Lung (tissue), 11 donors: ENCODE measurements at regions not wholly inside any gene's neighbourhood (a gene's known extent, or its start where the extent isn't known, plus 50 kb on each side); places are given as distances from the start of the nearest gene placed in this dataset.

Experiments used
- ATAC-seq: fragments of 200-7000 bp; cut with Tn5 transposase; one replicate; pipeline ENCODE4 v1.9.1; 2020; ENCODE audit warnings: moderate number of reproducible peaks; ENCODE audit not compliant: insufficient read depth, low FRiP score
- DNase-seq, 3 donors: peaks; one replicate each; pipeline ENCODE4 v3.0.0-alpha.2; 2013 to 2017
- H3K27ac ChIP-seq, 2 donors: one replicate each; pipeline ENCODE4 v1.5.1; 2013; ENCODE audit warnings: mild to moderate bottlenecking in 2 of 2, moderate library complexity in 2 of 2, control low read depth in 1 of 2, inconsistent platforms in 1 of 2, low read depth in 1 of 2, low read length in 1 of 2
- H3K27me3 ChIP-seq, 3 donors: one replicate each; pipeline ENCODE4 v1.5.1; 2013; ENCODE audit warnings: low read length in 2 of 3; ENCODE audit not compliant: control insufficient read depth in 3 of 3, insufficient read depth in 3 of 3
- H3K36me3 ChIP-seq, 4 donors: one replicate each; pipeline ENCODE4 v1.5.1; 2013; ENCODE audit warnings: low read length in 4 of 4, mild to moderate bottlenecking in 1 of 4, moderate library complexity in 1 of 4; ENCODE audit not compliant: control insufficient read depth in 4 of 4, insufficient read depth in 4 of 4
- H3K4me1 ChIP-seq, 5 donors: one replicate each; pipeline ENCODE4 v1.5.1; 2013; ENCODE audit warnings: low read length in 5 of 5, mild to moderate bottlenecking in 2 of 5, moderate library complexity in 1 of 5; ENCODE audit not compliant: control insufficient read depth in 5 of 5, insufficient read depth in 5 of 5
- H3K4me3 ChIP-seq: one replicate; pipeline ENCODE4 v1.5.1; 2013; ENCODE audit warnings: mild to moderate bottlenecking, control low read depth, moderate library complexity
- H3K9ac ChIP-seq, 2 donors: one replicate each; pipeline ENCODE4 v1.5.1; 2013; ENCODE audit warnings: low read length in 2 of 2, control low read depth in 1 of 2; ENCODE audit not compliant: insufficient read depth in 1 of 2
- H3K9me3 ChIP-seq, 4 donors: one replicate each; pipeline ENCODE4 v1.5.1; 2013; ENCODE audit warnings: low read length in 3 of 4, mild to moderate bottlenecking in 1 of 4, moderate library complexity in 1 of 4; ENCODE audit not compliant: control insufficient read depth in 4 of 4, insufficient read depth in 3 of 4
- WGBS, 2 donors: extraction: QIAGEN DNeasy Blood & Tissue Kit; methylation state at CpG; one replicate each; pipeline ENCODE4 v1.1.7; 2013; 5-methylcytosine and 5-hydroxymethylcytosine counted together
- TF ChIP-seq, protein P1 (sequence below): IDR thresholded peaks from 2 replicates; pipeline ENCODE4 v1.5.1; 2012; ENCODE audit warnings: mild to moderate bottlenecking; ENCODE audit errors: control extremely low read depth, extremely low read depth
- donor health status: control.
- donor health status: control.
- donor health status: Bipolar disorder and iron deficiency.
- donor health status: healthy.
- donor health status: DM: yes; HTN: yes; CAD: no.

DNA sequence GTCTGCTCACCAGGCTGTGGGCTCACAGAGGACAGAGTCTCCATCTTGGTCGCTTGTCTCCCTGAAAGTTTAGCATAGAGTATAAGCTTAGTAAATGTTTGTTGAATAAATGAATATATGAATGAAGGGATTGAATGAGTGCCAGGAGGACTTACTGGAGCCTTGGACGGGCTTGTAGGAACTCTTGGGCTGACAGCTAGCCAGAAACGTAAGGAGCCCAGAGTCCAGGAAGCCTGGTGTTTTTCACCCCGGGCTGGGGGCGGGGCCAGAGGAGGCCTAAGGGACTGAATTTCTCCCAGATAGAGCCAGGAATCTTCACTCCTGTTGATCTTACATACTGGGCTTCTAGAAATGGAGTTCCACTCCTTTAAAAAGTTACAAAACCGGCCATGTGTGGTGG is 68.5 kb upstream of the SRSF6 start:
- peaks cover 0 to 3% (median 0%) of the 10 kb centered on the region in 3 donors for H3K27me3 ChIP-seq
- H3K4me1 ChIP-seq: peaks cover 0 to 4% (median 0%) of the 10 kb centered on the region in 5 donors
- TF ChIP-seq, protein P1, sequence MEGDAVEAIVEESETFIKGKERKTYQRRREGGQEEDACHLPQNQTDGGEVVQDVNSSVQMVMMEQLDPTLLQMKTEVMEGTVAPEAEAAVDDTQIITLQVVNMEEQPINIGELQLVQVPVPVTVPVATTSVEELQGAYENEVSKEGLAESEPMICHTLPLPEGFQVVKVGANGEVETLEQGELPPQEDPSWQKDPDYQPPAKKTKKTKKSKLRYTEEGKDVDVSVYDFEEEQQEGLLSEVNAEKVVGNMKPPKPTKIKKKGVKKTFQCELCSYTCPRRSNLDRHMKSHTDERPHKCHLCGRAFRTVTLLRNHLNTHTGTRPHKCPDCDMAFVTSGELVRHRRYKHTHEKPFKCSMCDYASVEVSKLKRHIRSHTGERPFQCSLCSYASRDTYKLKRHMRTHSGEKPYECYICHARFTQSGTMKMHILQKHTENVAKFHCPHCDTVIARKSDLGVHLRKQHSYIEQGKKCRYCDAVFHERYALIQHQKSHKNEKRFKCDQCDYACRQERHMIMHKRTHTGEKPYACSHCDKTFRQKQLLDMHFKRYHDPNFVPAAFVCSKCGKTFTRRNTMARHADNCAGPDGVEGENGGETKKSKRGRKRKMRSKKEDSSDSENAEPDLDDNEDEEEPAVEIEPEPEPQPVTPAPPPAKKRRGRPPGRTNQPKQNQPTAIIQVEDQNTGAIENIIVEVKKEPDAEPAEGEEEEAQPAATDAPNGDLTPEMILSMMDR: no peak
- H3K27ac ChIP-seq: peak overlapping the region in 1 of 2 donors; percentile 8
- 38 to 65% methylated on average over 6 of the region's 6 CpGs for WGBS, 2 donors
- no peaks in the 10 kb centered on the region for H3K36me3 ChIP-seq
- H3K9me3 ChIP-seq: peaks cover 0 to 4% (median 0%) of the 10 kb centered on the region in 4 donors
- H3K9ac ChIP-seq: no peak overlapping the region
- ATAC-seq (no peak), DNase-seq (peak in 1 of 3 donors; percentile 18)
- no peak overlapping the region for H3K4me3 ChIP-seq

DNA sequence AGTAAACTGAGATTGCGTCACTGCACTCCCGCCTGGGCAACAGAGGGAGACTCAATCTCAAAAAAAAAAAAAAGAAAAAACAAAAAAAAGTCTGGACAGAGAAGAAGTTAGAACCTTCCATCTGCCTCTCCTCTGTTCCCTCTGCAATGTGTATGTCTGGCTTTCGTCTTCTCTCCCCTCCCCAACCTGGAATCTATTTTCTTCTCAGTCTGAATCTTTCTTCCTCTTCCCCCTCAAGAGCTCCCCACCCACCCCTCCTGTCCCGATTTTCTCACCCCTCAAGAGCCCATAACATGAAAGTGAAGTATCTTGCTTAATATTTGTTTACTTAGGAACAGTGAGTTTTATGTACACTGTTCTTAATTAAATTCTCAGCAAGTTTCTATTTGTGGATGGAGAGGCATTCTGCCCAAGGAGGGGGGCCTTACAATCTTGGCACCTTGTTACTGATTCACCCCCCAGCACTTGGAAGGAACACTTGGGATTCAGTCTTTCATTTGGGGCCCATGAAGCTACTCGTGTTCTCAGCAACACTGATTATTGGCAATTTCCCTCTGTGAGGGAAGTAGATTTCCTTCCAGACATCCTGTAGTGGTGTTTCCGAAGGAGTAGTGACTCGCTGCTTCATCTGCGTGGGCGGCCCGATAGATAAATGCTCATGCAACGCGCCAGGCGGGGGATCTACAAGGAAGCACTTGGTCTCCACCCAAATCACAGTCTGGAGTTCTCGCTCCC is 69.3 kb upstream of the SRSF6 start:
- no peak overlapping the region for H3K9ac ChIP-seq
- peak; percentile 39 for ATAC-seq
- TF ChIP-seq, protein P1: no peak
- no peaks in the 10 kb centered on the region for H3K36me3 ChIP-seq
- DNase-seq: peak; percentile 25 to 79 (median 32)
- H3K27me3 ChIP-seq: peaks cover 0 to 3% (median 0%) of the 10 kb centered on the region in 3 donors
- WGBS, 2 donors: 25 to 40% methylated on average over 14 of the region's 14 CpGs
- H3K4me1 ChIP-seq: peaks cover 0 to 4% (median 0%) of the 10 kb centered on the region in 5 donors
- H3K4me3 ChIP-seq: no peak overlapping the region
- no peaks in the 10 kb centered on the region for H3K9me3 ChIP-seq
- H3K27ac ChIP-seq: peak overlapping the region in 1 of 2 donors; percentile 8

DNA sequence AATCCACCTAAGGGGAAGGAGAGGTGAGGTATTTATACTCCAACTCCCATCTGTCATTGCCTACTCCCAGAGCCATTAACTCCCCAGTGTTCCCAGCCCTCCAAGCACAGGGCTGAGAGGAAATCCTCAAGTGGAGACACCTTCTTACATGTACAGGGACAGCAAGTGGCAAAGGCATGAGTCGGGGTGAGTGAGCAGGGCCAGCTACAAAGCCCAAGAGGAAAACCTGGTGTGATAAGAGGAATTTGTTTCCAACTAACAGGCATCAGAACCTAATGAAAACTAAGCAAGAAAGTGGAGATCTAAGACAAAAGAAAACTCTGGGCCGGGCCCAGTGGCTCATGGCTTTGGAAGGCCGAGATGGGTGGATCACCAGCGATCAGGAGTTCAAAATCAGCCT is 70.0 kb upstream of the SRSF6 start:
- WGBS, 2 donors: 76 to 93% methylated on average over 4 of the region's 4 CpGs
- Histone ChIP-seq H3K4me1 (peaks cover 0 to 4% (median 0%) of the 10 kb centered on the region in 5 donors), H3K4me3 (no peak overlapping the region), H3K27ac (peak overlapping the region in 1 of 2 donors; percentile 43), H3K36me3 (no peaks in the 10 kb centered on the region), H3K9ac (no peak overlapping the region), H3K27me3 (peaks cover 0 to 3% (median 0%) of the 10 kb centered on the region in 3 donors), H3K9me3 (no peaks in the 10 kb centered on the region)
- TF ChIP-seq, protein P1: no peak
- DNase-seq: no peak
- no peak for ATAC-seq
